WTC11 (cell line): ENCODE measurements at regions not wholly inside any gene's neighbourhood (a gene's known extent, or its start where the extent isn't known, plus 50 kb on each side); places are given as distances from the start of the nearest gene placed in this dataset.

Source experiments
- ATAC-seq: fragments of 200-7000 bp; cut with Tn5 transposase; 2 replicates; pipeline ENCODE4 v1.10.0; 2021; ENCODE audit warnings: mild to moderate bottlenecking, moderate library complexity
- CTCF ChIA-PET: fragments of 300-600 bp; sonication (Branson Sonifier 250); formaldehyde crosslinking; loops from one replicate; lab custom pipeline; 2021; ENCODE audit warnings: antibody characterized with exemption; lab: Charles Lee
- POLR2A ChIA-PET: fragments of 350-600 bp; sonication (Branson Sonifier 250); formaldehyde crosslinking; loops from one replicate; lab custom pipeline; 2021; ENCODE audit warnings: antibody characterized with exemption; lab: Charles Lee
- DNase-seq: peaks from one replicate; pipeline ENCODE4 v3.0.0; 2021; ENCODE audit warnings: low spot score
- H3K27ac Mint-ChIP-seq: 2 replicates; pipeline ENCODE4 v1.8.0; 2021; ENCODE audit warnings: mixed read lengths
- H3K27me3 Mint-ChIP-seq: 2 replicates; pipeline ENCODE4 v1.8.0; 2021; ENCODE audit warnings: low read depth, mild to moderate bottlenecking, moderate library complexity, mixed read lengths
- H3K36me3 Mint-ChIP-seq: 2 replicates; pipeline ENCODE4 v1.8.0; 2021; ENCODE audit warnings: mixed read lengths
- H3K4me1 Mint-ChIP-seq: 2 replicates; pipeline ENCODE4 v1.8.0; 2022; ENCODE audit warnings: mixed read lengths
- H3K4me3 Mint-ChIP-seq: 2 replicates; pipeline ENCODE4 v1.8.0; 2021; ENCODE audit warnings: mild to moderate bottlenecking, moderate library complexity, mixed read lengths
- H3K9me3 Mint-ChIP-seq: 2 replicates; pipeline ENCODE4 v1.8.0; 2021; ENCODE audit warnings: mixed read lengths
- AFF4 ChIP-seq: sonication (generic); formaldehyde crosslinking; IDR thresholded peaks from 2 replicates; pipeline ENCODE4 v1.8.1; 2023; ENCODE audit warnings: mild to moderate bottlenecking, missing genetic modification reagents, borderline replicate concordance
- ARID4B ChIP-seq: sonication (generic); formaldehyde crosslinking; IDR thresholded peaks from 2 replicates; pipeline ENCODE4 v1.8.0; 2023; ENCODE audit warnings: missing genetic modification reagents, mild to moderate bottlenecking, borderline replicate concordance
- ATF2 ChIP-seq: sonication (generic); formaldehyde crosslinking; IDR thresholded peaks from 2 replicates; pipeline ENCODE4 v1.8.1; 2022; ENCODE audit warnings: low read depth, missing genetic modification reagents, borderline replicate concordance
- E2F1 ChIP-seq: sonication (generic); formaldehyde crosslinking; IDR thresholded peaks from 2 replicates; pipeline ENCODE4 v1.8.0; 2022; ENCODE audit warnings: mild to moderate bottlenecking, missing genetic modification reagents
- EMX1 ChIP-seq: fragments of 250-450 bp; sonication (Bioruptor Pico); IDR thresholded peaks from 2 replicates; pipeline ENCODE4 v1.8.0; 2021; ENCODE audit warnings: mild to moderate bottlenecking
- ERG ChIP-seq: fragments of 250-450 bp; sonication (Bioruptor Pico); IDR thresholded peaks from 2 replicates; pipeline ENCODE4 v1.8.0; 2021; ENCODE audit warnings: mild to moderate bottlenecking
- GABPB1 ChIP-seq: sonication (generic); formaldehyde crosslinking; IDR thresholded peaks from 2 replicates; pipeline ENCODE4 v1.8.1; 2023; ENCODE audit warnings: mild to moderate bottlenecking, missing genetic modification reagents
- GTF2I ChIP-seq: fragments of 250-450 bp; sonication (Bioruptor Pico); conservative IDR thresholded peaks from 2 replicates; pipeline ENCODE4 v1.4.0; 2021; ENCODE audit warnings: mild to moderate bottlenecking
- IRF1 ChIP-seq: sonication (generic); formaldehyde crosslinking; IDR thresholded peaks from 2 replicates; pipeline ENCODE4 v1.8.0; 2023; ENCODE audit warnings: missing genetic modification reagents
- KAT7 ChIP-seq: sonication (generic); formaldehyde crosslinking; IDR thresholded peaks from 2 replicates; pipeline ENCODE4 v1.8.1; 2023; ENCODE audit warnings: missing genetic modification reagents, mild to moderate bottlenecking, borderline replicate concordance
- MXD4 ChIP-seq: fragments of 250-450 bp; sonication (Bioruptor Pico); IDR thresholded peaks from 2 replicates; pipeline ENCODE4 v1.8.0; 2021; ENCODE audit warnings: mild to moderate bottlenecking, moderate library complexity, borderline replicate concordance
- MYBL2 ChIP-seq: sonication (generic); formaldehyde crosslinking; IDR thresholded peaks from 2 replicates; pipeline ENCODE4 v1.8.1; 2023; ENCODE audit warnings: mild to moderate bottlenecking, moderate library complexity, missing genetic modification reagents
- NR3C1 ChIP-seq: sonication (generic); formaldehyde crosslinking; conservative IDR thresholded peaks from 2 replicates; pipeline ENCODE4 v1.8.1; 2023; ENCODE audit warnings: low read depth, mild to moderate bottlenecking, missing genetic modification reagents
- SMAD4 ChIP-seq: sonication (generic); formaldehyde crosslinking; IDR thresholded peaks from 2 replicates; pipeline ENCODE4 v1.8.0; 2022; ENCODE audit warnings: mild to moderate bottlenecking, missing genetic modification reagents
- TCF7 ChIP-seq: sonication (generic); formaldehyde crosslinking; IDR thresholded peaks from 2 replicates; pipeline ENCODE4 v1.8.0; 2022; ENCODE audit warnings: mild to moderate bottlenecking, low read depth, missing genetic modification reagents, moderate library complexity
- USF2 ChIP-seq: sonication (generic); formaldehyde crosslinking; IDR thresholded peaks from 2 replicates; pipeline ENCODE4 v1.8.1; 2023; ENCODE audit warnings: mild to moderate bottlenecking, missing genetic modification reagents, moderate library complexity
- ZBTB43 ChIP-seq: sonication (generic); formaldehyde crosslinking; IDR thresholded peaks from 2 replicates; pipeline ENCODE4 v1.8.1; 2023; ENCODE audit warnings: mild to moderate bottlenecking, missing genetic modification reagents
- ZMAT4 ChIP-seq: fragments of 250-450 bp; sonication (Bioruptor Pico); IDR thresholded peaks from 2 replicates; pipeline ENCODE4 v1.9.0; 2021; ENCODE audit warnings: mild to moderate bottlenecking
- ZNF423 ChIP-seq: fragments of 250-450 bp; sonication (Bioruptor Pico); IDR thresholded peaks from 2 replicates; pipeline ENCODE4 v2.1.2; 2022; ENCODE audit warnings: mild to moderate bottlenecking, moderate library complexity

- no peak for TF ChIP-seq ARID4B (CRISPR knock-in tag)
- TF ChIP-seq IRF1 (CRISPR knock-in tag), result no peak
- TF ChIP-seq MXD4 (CRISPR knock-in tag), result no peak
- no peak for TF ChIP-seq ATF2 (CRISPR knock-in tag)
- no peak for TF ChIP-seq SMAD4
- TF ChIP-seq ZBTB43 (CRISPR knock-in tag), result no peak
- TF ChIP-seq ZMAT4 (CRISPR knock-in tag), result no peak
- TF ChIP-seq GTF2I (CRISPR knock-in tag), result no peak
- no peak for TF ChIP-seq E2F1 (CRISPR knock-in tag)
- no peak for TF ChIP-seq TCF7 (CRISPR knock-in tag)
- no peak for TF ChIP-seq NR3C1 (CRISPR knock-in tag)
These were observed 96.9 kb downstream of the ATP6V1G3 start (continued) for GRCh38 chr1:198443365-198444233.

- H3K27me3 Mint-ChIP-seq, result no peaks in the 10 kb centered on the region
- no peak for TF ChIP-seq GABPB1 (CRISPR knock-in tag)
- no peak for TF ChIP-seq USF2
- TF ChIP-seq TCF7 (CRISPR knock-in tag), result no peak
- no peak for TF ChIP-seq ZNF423 (CRISPR knock-in tag)
- no peak for TF ChIP-seq EMX1 (CRISPR knock-in tag)
- no peak for TF ChIP-seq KAT7 (CRISPR knock-in tag)
- TF ChIP-seq MYBL2 (CRISPR knock-in tag), result no peak
- TF ChIP-seq ERG (CRISPR knock-in tag), result no peak
- TF ChIP-seq AFF4, result no peak
- DNase-seq, result no peak
- H3K4me3 Mint-ChIP-seq, result no peak overlapping the region
- CTCF ChIA-PET, result no interaction called here
- no peak for ATAC-seq
- H3K36me3 Mint-ChIP-seq, result no peaks in the 10 kb centered on the region
- peaks cover 5% of the 10 kb centered on the region for H3K4me1 Mint-ChIP-seq
- POLR2A ChIA-PET, result no interaction called here
- no peak overlapping the region for H3K27ac Mint-ChIP-seq
- H3K9me3 Mint-ChIP-seq, result no peaks in the 10 kb centered on the region
These were observed 99.6 kb downstream of the ATP6V1G3 start for GRCh38 chr1:198440842-198441241.
